Stimulated activated CD4-positive, alpha-beta T cell treated with anti-CD3 and anti-CD28 coated beads, Interleukin-15, amount 100 ng/mL, for 24 hours (primary cell): ENCODE measurements at regions not wholly inside any gene's neighbourhood (a gene's known extent, or its start where the extent isn't known, plus 50 kb on each side); places are given as distances from the start of the nearest gene placed in this dataset.
"Not testable (repeated sequence)": the region's sequence is repeated elsewhere in the genome, so short reads cannot be mapped to it uniquely, and the experiment has no call there.

Experiments used
- DNase-seq: peaks from one replicate; pipeline ENCODE4 v3.0.0-alpha.2; 2020

- DNase-seq: no peak
These were observed 432.0 kb downstream of the GLUD2 start for GRCh38 chrX:121479406-121479805.

GRCh38 chrX:121496966-121497365 is 449.6 kb downstream of the GLUD2 start:
- no peak for DNase-seq

GRCh38 chrX:121504153-121504552 is 456.7 kb downstream of the GLUD2 start:
- DNase-seq: no peak

- DNase-seq: no peak
These were observed 498.9 kb downstream of the GLUD2 start for GRCh38 chrX:121546317-121546716.

- no peak for DNase-seq
These were observed 511.5 kb downstream of the GLUD2 start for GRCh38 chrX:121558886-121559285.

- no peak for DNase-seq
These were observed 515.2 kb downstream of the GLUD2 start for GRCh38 chrX:121562616-121563015.

- no peak for DNase-seq
These were observed 522.2 kb downstream of the GLUD2 start for GRCh38 chrX:121569609-121570008.

GRCh38 chrX:121570072-121570841 is 522.8 kb downstream of the GLUD2 start:
- no peak for DNase-seq

- DNase-seq: no peak
These were observed 523.9 kb downstream of the GLUD2 start for GRCh38 chrX:121571333-121571732.

GRCh38 chrX:121574384-121574783 is 527.0 kb downstream of the GLUD2 start:
- DNase-seq: not testable (repeated sequence)

- DNase-seq: peak; percentile 32
These were observed 531.8 kb downstream of the GLUD2 start for GRCh38 chrX:121579016-121579760.

GRCh38 chrX:121581885-121582284 is 534.5 kb downstream of the GLUD2 start:
- no peak for DNase-seq

- no peak for DNase-seq
These were observed 538.2 kb downstream of the GLUD2 start for GRCh38 chrX:121585626-121586025.

GRCh38 chrX:121592884-121593283 is 545.5 kb downstream of the GLUD2 start:
- no peak for DNase-seq

GRCh38 chrX:121598356-121598755 is 550.9 kb downstream of the GLUD2 start:
- no peak for DNase-seq

- DNase-seq: no peak
These were observed 587.7 kb downstream of the GLUD2 start for GRCh38 chrX:121635141-121635540.

- no peak for DNase-seq
These were observed 592.4 kb downstream of the GLUD2 start for GRCh38 chrX:121639781-121640180.

GRCh38 chrX:121641560-121641959 is 594.1 kb downstream of the GLUD2 start:
- no peak for DNase-seq

GRCh38 chrX:121642415-121642814 is 595.0 kb downstream of the GLUD2 start:
- DNase-seq: no peak

GRCh38 chrX:121649417-121649816 is 602.0 kb downstream of the GLUD2 start:
- no peak for DNase-seq

GRCh38 chrX:121655276-121655675 is 607.9 kb downstream of the GLUD2 start:
- no peak for DNase-seq

GRCh38 chrX:121666171-121666570 is 618.8 kb downstream of the GLUD2 start:
- DNase-seq: no peak

- no peak for DNase-seq
These were observed 624.2 kb downstream of the GLUD2 start for GRCh38 chrX:121671649-121672048.

GRCh38 chrX:121709236-121709635 is 661.8 kb downstream of the GLUD2 start:
- DNase-seq: not testable (repeated sequence)
